B cell (primary cell): ENCODE measurements at regions not wholly inside any gene's neighbourhood (a gene's known extent, or its start where the extent isn't known, plus 50 kb on each side); places are given as distances from the start of the nearest gene placed in this dataset.

Experiments used
- ATAC-seq: fragments of 200-7000 bp; cut with Tn5 transposase; one replicate; pipeline ENCODE4 v1.10.0; 2021; ENCODE audit warnings: low read depth, mild to moderate bottlenecking, moderate number of reproducible peaks, moderate library complexity
- CTCF ChIA-PET: fragments of 350-600 bp; sonication (Branson Sonifier 250); formaldehyde crosslinking; loops from one replicate; lab custom pipeline; 2021; ENCODE audit warnings: antibody characterized with exemption, inconsistent platforms; lab: Charles Lee
- POLR2A ChIA-PET: fragments of 350-600 bp; sonication (Branson Sonifier 250); formaldehyde crosslinking; loops from one replicate; lab custom pipeline; 2021; ENCODE audit warnings: antibody characterized with exemption; lab: Charles Lee
- DNase-seq: peaks from one replicate; pipeline ENCODE4 v3.0.0; 2013
- H2AFZ ChIP-seq: 2 replicates; pipeline ENCODE4 v1.6.1; 2012; ENCODE audit warnings: mild to moderate bottlenecking, low read depth, low read length; ENCODE audit not compliant: insufficient read depth, poor library complexity, severe bottlenecking
- H3K27ac ChIP-seq, 2 donors: 1 replicate in 1 of 2; 2 replicates in 1 of 2; pipeline ENCODE4 v1.5.1; 2012 to 2013; ENCODE audit warnings: low read length in 2 of 2, mild to moderate bottlenecking in 2 of 2, moderate library complexity in 1 of 2
- H3K27me3 ChIP-seq, 4 experiments: fragments of 200-600 bp in 1 of 4; sonication (generic) in 1 of 4; replicated peaks in 1 of 4; 1 replicate in 2 of 4; 2 replicates in 2 of 4; pipeline versions ENCODE4 v1.6.1 to v1.7.0; 2013 to 2016; ENCODE audit warnings: low read length in 3 of 4, mild to moderate bottlenecking in 2 of 4, mixed read lengths in 1 of 4, moderate library complexity in 1 of 4; ENCODE audit not compliant: insufficient read depth in 4 of 4, control insufficient read depth in 3 of 4; ENCODE audit errors: control extremely low read depth in 1 of 4
- H3K36me3 ChIP-seq, 2 experiments: replicated peaks in 1 of 2; 1 replicate in 1 of 2; 2 replicates in 1 of 2; pipeline versions ENCODE4 v1.6.1 to v1.7.1; 2013; ENCODE audit warnings: low read length in 1 of 2; ENCODE audit not compliant: insufficient read depth in 2 of 2, control insufficient read depth in 1 of 2; ENCODE audit errors: control extremely low read depth in 1 of 2, extremely low read depth in 1 of 2
- H3K4me1 ChIP-seq, 2 donors: fragments of 200-600 bp in 1 of 2; sonication (generic) in 1 of 2; 1 replicate in 1 of 2; 2 replicates in 1 of 2; pipeline versions ENCODE4 v1.5.1 to v1.6.1; 2013 to 2017; ENCODE audit warnings: low read length in 2 of 2; ENCODE audit not compliant: control insufficient read depth in 2 of 2, insufficient read depth in 2 of 2
- H3K4me2 ChIP-seq: replicated peaks from 2 replicates; pipeline ENCODE3; 2012; ENCODE audit warnings: mild to moderate bottlenecking, low read depth, low read length; ENCODE audit not compliant: poor library complexity, severe bottlenecking
- H3K4me3 ChIP-seq, 5 experiments: fragments of 200-600 bp in 1 of 5; sonication (generic) in 1 of 5; 1 replicate in 3 of 5; 2 replicates in 2 of 5; pipeline versions ENCODE4 v1.5.1 to v1.7.0; 2011 to 2016; ENCODE audit warnings: low read length in 4 of 5, mild to moderate bottlenecking in 4 of 5, low read depth in 2 of 5, control low read depth in 1 of 5, moderate library complexity in 1 of 5; ENCODE audit not compliant: insufficient read depth in 1 of 5; ENCODE audit errors: control extremely low read depth in 1 of 5, extremely low read depth in 1 of 5
- H3K79me2 ChIP-seq: fragments of 200-600 bp; sonication (generic); one replicate; pipeline ENCODE4 v1.6.0; 2016; ENCODE audit warnings: low read length; ENCODE audit not compliant: control insufficient read depth, insufficient read depth
- H3K9ac ChIP-seq: fragments of 200-600 bp; sonication (generic); 2 replicates; pipeline ENCODE4 v1.6.1; 2017; ENCODE audit warnings: mild to moderate bottlenecking, low read length, moderate library complexity
- H3K9me3 ChIP-seq, 3 donors: one replicate each; pipeline versions ENCODE4 v1.6.1 to v1.7.1; 2013; ENCODE audit warnings: low read length in 2 of 3; ENCODE audit not compliant: control insufficient read depth in 2 of 3, insufficient read depth in 1 of 3; ENCODE audit errors: control extremely low read depth in 1 of 3
- H4K20me1 ChIP-seq: 2 replicates; pipeline ENCODE4 v1.6.0; 2012; ENCODE audit warnings: mild to moderate bottlenecking, low read length; ENCODE audit not compliant: insufficient read depth, control insufficient read depth, poor library complexity, severe bottlenecking
- H3K27ac Mint-ChIP-seq: one replicate; pipeline ENCODE4 v1.8.0; 2021; ENCODE audit warnings: mixed read lengths
- H3K27me3 Mint-ChIP-seq: one replicate; pipeline ENCODE4 v1.8.0; 2021; ENCODE audit warnings: mixed read lengths
- H3K4me1 Mint-ChIP-seq: one replicate; pipeline ENCODE4 v1.8.0; 2021; ENCODE audit warnings: mixed read lengths
- H3K4me3 Mint-ChIP-seq: one replicate; pipeline ENCODE4 v1.8.0; 2021; ENCODE audit warnings: mixed read lengths
- H3K9me3 Mint-ChIP-seq: one replicate; pipeline ENCODE4 v1.8.0; 2022; ENCODE audit warnings: mixed read lengths; ENCODE audit not compliant: insufficient read depth
- CTCF ChIP-seq: fragments of 200-600 bp; IDR thresholded peaks from one replicate; pipeline ENCODE4 v1.8.0; 2022; ENCODE audit warnings: antibody characterized with exemption, mild to moderate bottlenecking
- EZH2 ChIP-seq: IDR thresholded peaks from 2 replicates; pipeline ENCODE4 v1.6.1; 2012; ENCODE audit warnings: borderline replicate concordance, low read depth, mild to moderate bottlenecking, moderate library complexity, low read length; ENCODE audit not compliant: insufficient read depth, poor library complexity, severe bottlenecking
- intact Hi-C: fragments of 100-400 bp; cut with micrococcal nuclease; formaldehyde crosslinking; loops from one replicate; pipeline ENCODE4 v1.10.0; 2022

GRCh38 chr17:55846745-55847144, 95.9 kb downstream of the PCTP start:
- H3K9me3 Mint-ChIP-seq, result peaks cover 2% of the 10 kb centered on the region
- H3K9ac ChIP-seq, result no peak overlapping the region
- POLR2A ChIA-PET, result no interaction called here
- H3K4me1 ChIP-seq, result no peaks in the 10 kb centered on the region
- CTCF ChIA-PET, result no interaction called here
- DNase-seq, result no peak
- H3K36me3 ChIP-seq, result no peaks in the 10 kb centered on the region
- H4K20me1 ChIP-seq, result no peaks in the 10 kb centered on the region
- intact Hi-C loops, result no loop called here
- peaks cover 0 to 7% (median 0%) of the 10 kb centered on the region in 3 donors for H3K9me3 ChIP-seq
- no peak for ATAC-seq
- no peak overlapping the region for H3K4me3 Mint-ChIP-seq
- no peak overlapping the region for H3K27ac Mint-ChIP-seq
- no peak for TF ChIP-seq EZH2
- no peak for TF ChIP-seq CTCF
- H3K27me3 ChIP-seq, result peaks cover 0 to 9% (median 3%) of the 10 kb centered on the region in 4 experiments
- no peaks in the 10 kb centered on the region for H3K79me2 ChIP-seq
- H3K4me2 ChIP-seq, result no peak overlapping the region
- H3K4me1 Mint-ChIP-seq, result no peaks in the 10 kb centered on the region
- no peak overlapping the region for H3K27ac ChIP-seq
- H3K4me3 ChIP-seq, result no peak overlapping the region
- H2AFZ ChIP-seq, result no peak overlapping the region
- H3K27me3 Mint-ChIP-seq, result peaks cover 25% of the 10 kb centered on the region

GRCh38 chr17:55852734-55853133, 101.9 kb downstream of the PCTP start:
- H3K4me3 Mint-ChIP-seq, result no peak overlapping the region
- TF ChIP-seq EZH2, result no peak
- no peak for TF ChIP-seq CTCF
- no peak overlapping the region for H3K4me2 ChIP-seq
- H3K9ac ChIP-seq, result no peak overlapping the region
- no peaks in the 10 kb centered on the region for H3K9me3 Mint-ChIP-seq
- ATAC-seq, result no peak
- H3K4me3 ChIP-seq, result no peak overlapping the region
- no peaks in the 10 kb centered on the region for H3K27me3 Mint-ChIP-seq
- H2AFZ ChIP-seq, result no peak overlapping the region
- H3K36me3 ChIP-seq, result no peaks in the 10 kb centered on the region
- intact Hi-C loops, result no loop called here
- H3K27ac Mint-ChIP-seq, result no peak overlapping the region
- peaks cover 0 to 2% (median 0%) of the 10 kb centered on the region in 3 donors for H3K9me3 ChIP-seq
- H3K4me1 Mint-ChIP-seq, result no peaks in the 10 kb centered on the region
- no peak for DNase-seq
- H4K20me1 ChIP-seq, result no peaks in the 10 kb centered on the region
- no peaks in the 10 kb centered on the region for H3K27me3 ChIP-seq
- H3K27ac ChIP-seq, result no peak overlapping the region
- H3K4me1 ChIP-seq, result no peaks in the 10 kb centered on the region
- ChIA-PET CTCF (no interaction called here), POLR2A (no interaction called here)
- H3K79me2 ChIP-seq, result no peaks in the 10 kb centered on the region
